Adipocyte (in vitro differentiated cells): ENCODE measurements at regions not wholly inside any gene's neighbourhood (a gene's known extent, or its start where the extent isn't known, plus 50 kb on each side); places are given as distances from the start of the nearest gene placed in this dataset.

Experiments used
- DNase-seq: peaks from one replicate; pipeline ENCODE4 v3.0.0-alpha.2; 2015; ENCODE audit warnings: low read depth
- H3K27me3 ChIP-seq: replicated peaks from 2 replicates; pipeline ENCODE4 v1.7.0; 2013; ENCODE audit warnings: mild to moderate bottlenecking, low read length, moderate library complexity; ENCODE audit not compliant: control insufficient read depth, insufficient read depth
- H3K36me3 ChIP-seq: 2 replicates; pipeline ENCODE4 v1.7.0; 2013; ENCODE audit warnings: low read length, mild to moderate bottlenecking, moderate library complexity; ENCODE audit not compliant: control insufficient read depth, insufficient read depth, severe bottlenecking
- H3K4me1 ChIP-seq: 2 replicates; pipeline ENCODE4 v1.7.0; 2013; ENCODE audit warnings: mild to moderate bottlenecking, low read length, moderate library complexity; ENCODE audit not compliant: control insufficient read depth, insufficient read depth
- H3K4me3 ChIP-seq: 2 replicates; pipeline ENCODE4 v1.7.0; 2013; ENCODE audit warnings: mild to moderate bottlenecking, low read length, moderate library complexity
- H3K9ac ChIP-seq: 2 replicates; pipeline ENCODE4 v1.7.0; 2013; ENCODE audit warnings: mild to moderate bottlenecking, low read length, moderate library complexity
- H3K9me3 ChIP-seq: 2 replicates; pipeline ENCODE4 v1.7.0; 2013; ENCODE audit warnings: mild to moderate bottlenecking, low read length, moderate library complexity; ENCODE audit not compliant: control insufficient read depth

GRCh38 chr21:38205940-38206339, 50.9 kb upstream of the KCNJ15 start:
- H3K4me3 ChIP-seq = no peak overlapping the region
- peaks cover 5% of the 10 kb centered on the region for H3K4me1 ChIP-seq
- H3K36me3 ChIP-seq = no peaks in the 10 kb centered on the region
- no peaks in the 10 kb centered on the region for H3K27me3 ChIP-seq
- H3K9me3 ChIP-seq = peaks cover 15% of the 10 kb centered on the region
- no peak for DNase-seq
- H3K9ac ChIP-seq = no peak overlapping the region

GRCh38 chr21:38206646-38207045, 50.1 kb upstream of the KCNJ15 start:
- H3K36me3 ChIP-seq = no peaks in the 10 kb centered on the region

More at GRCh38 chr21:38206646-38207045, 50.1 kb upstream of the KCNJ15 start:
- Histone ChIP-seq H3K9me3 (peaks cover 15% of the 10 kb centered on the region), H3K27me3 (no peaks in the 10 kb centered on the region), H3K9ac (no peak overlapping the region), H3K4me3 (no peak overlapping the region), H3K4me1 (peaks cover 11% of the 10 kb centered on the region)
- no peak for DNase-seq
